HepG2 (cell line): ENCODE measurements at regions not wholly inside any gene's neighbourhood (a gene's known extent, or its start where the extent isn't known, plus 50 kb on each side); places are given as distances from the start of the nearest gene placed in this dataset.

Experiments used
- ATAC-seq: fragments of 200-7000 bp; cut with Tn5 transposase; 3 replicates; pipeline ENCODE4 v1.9.1; 2020; ENCODE audit warnings: mild to moderate bottlenecking, moderate library complexity
- BruUV-seq: library from RNA; stranded (reverse); fragments of 400-500 nt; replicated peaks from 2 replicates; lab custom pipeline; 2021; lab: Mats Ljungman, UMichigan
- CTCF ChIA-PET: fragments of 300-600 bp; formaldehyde crosslinking; extraction: SDS; loops from one replicate; lab custom pipeline; 2021; ENCODE audit warnings: low total read pairs, inconsistent platforms, low intra/inter-chr PET ratio; lab: Yijun Ruan, JAX
- POLR2A ChIA-PET: fragments of 350-600 bp; sonication (Branson Sonifier 250); formaldehyde crosslinking; loops from one replicate; lab custom pipeline; 2020; ENCODE audit warnings: antibody characterized with exemption, inconsistent platforms; lab: Yijun Ruan, JAX
- DNase-seq: peaks from one replicate; pipeline ENCODE4 v3.0.0-alpha.2; 2015; ENCODE audit warnings: low spot score
- FAIRE-seq: peaks from 3 replicates; lab custom pipeline; 2011; peaks lifted over from hg19 to GRCh38; lab: Jason Lieb, UNC
- H2AFZ ChIP-seq: one replicate; pipeline ENCODE4 v1.6.1; 2011; ENCODE audit warnings: low read length, inconsistent platforms
- H3K27ac ChIP-seq: fragments of 300-600 bp; 3 replicates; pipeline ENCODE4 v1.8.0; 2011; ENCODE audit warnings: mixed run types, mild to moderate bottlenecking, mixed read lengths, low read length, inconsistent platforms; ENCODE audit not compliant: insufficient read depth; ENCODE audit errors: extremely low read length
- H3K27me3 ChIP-seq, 2 experiments: fragments of 200-600 bp in 1 of 2; 2 replicates in 1 of 2; 3 replicates in 1 of 2; pipeline versions ENCODE4 v1.6.0 to v1.8.0; 2011; ENCODE audit warnings: low read length in 2 of 2, mild to moderate bottlenecking in 2 of 2, moderate library complexity in 2 of 2, inconsistent platforms in 1 of 2; ENCODE audit not compliant: insufficient read depth in 2 of 2, control insufficient read depth in 1 of 2
- H3K36me3 ChIP-seq, 2 experiments: fragments of 200-600 bp in 1 of 2; replicated peaks in 1 of 2; 2 replicates in 1 of 2; 3 replicates in 1 of 2; pipeline versions ENCODE4 v1.5.1 to v1.8.0; 2011; ENCODE audit warnings: low read length in 2 of 2, inconsistent platforms in 1 of 2; ENCODE audit not compliant: insufficient read depth in 2 of 2, control insufficient read depth in 1 of 2
- H3K4me1 ChIP-seq: 2 replicates; pipeline ENCODE4 v1.5.1; 2012; ENCODE audit warnings: low read length, inconsistent platforms; ENCODE audit not compliant: insufficient read depth
- H3K4me2 ChIP-seq: 2 replicates; pipeline ENCODE4 v1.6.0; 2011; ENCODE audit warnings: low read depth, low read length, inconsistent platforms
- H3K4me3 ChIP-seq, 3 experiments: fragments of 200-600 bp in 1 of 3; sonication (generic), shearing (Covaris generic) in 1 of 3; replicated peaks in 1 of 3; 2 replicates each; pipeline ENCODE4 v1.5.1; 2011 to 2016; ENCODE audit warnings: low read length in 3 of 3, inconsistent platforms in 2 of 3, low read depth in 2 of 3, mild to moderate bottlenecking in 2 of 3, control low read depth in 1 of 3, mixed read lengths in 1 of 3; ENCODE audit not compliant: insufficient read depth in 1 of 3
- H3K79me2 ChIP-seq: one replicate; pipeline ENCODE4 v1.6.1; 2011; ENCODE audit warnings: low read length, inconsistent platforms; ENCODE audit not compliant: insufficient read depth
- H3K9ac ChIP-seq: 2 replicates; pipeline ENCODE4 v1.6.0; 2011; ENCODE audit warnings: mild to moderate bottlenecking, low read depth, low read length, inconsistent platforms; ENCODE audit not compliant: insufficient read depth
- H3K9me3 ChIP-seq: 2 replicates; pipeline ENCODE4 v1.5.1; 2012; ENCODE audit warnings: mild to moderate bottlenecking, low read length
- H4K20me1 ChIP-seq: 2 replicates; pipeline ENCODE4 v1.6.0; 2011; ENCODE audit warnings: inconsistent platforms, mild to moderate bottlenecking, low read length, moderate library complexity; ENCODE audit not compliant: insufficient read depth
- LBX2 ChIP-seq: sonication (generic); formaldehyde crosslinking; IDR thresholded peaks from 2 replicates; pipeline ENCODE4 v1.5.0; 2020; ENCODE audit warnings: missing genetic modification reagents, mild to moderate bottlenecking, borderline replicate concordance
- MXD1 ChIP-seq: sonication (generic); formaldehyde crosslinking; IDR thresholded peaks from 2 replicates; pipeline ENCODE4 v1.4.0; 2020; ENCODE audit warnings: mild to moderate bottlenecking, missing genetic modification reagents
- NR1H2 ChIP-seq: sonication (generic); formaldehyde crosslinking; IDR thresholded peaks from 2 replicates; pipeline ENCODE4 v1.8.1; 2022; ENCODE audit warnings: low read depth, missing genetic modification reagents, borderline replicate concordance
- WGBS: methylation state at CpG from one replicate; pipeline ENCODE4 v1.1.6; 2017; ENCODE audit warnings: low lambda C conversion rate; 5-methylcytosine and 5-hydroxymethylcytosine counted together
- in situ Hi-C: cut with HindIII; loops from 2 replicates; pipeline ENCODE4 v1.10.0; 2017; ENCODE audit warnings: low pct_unique_long_range_greater_than_20kb; ENCODE audit not compliant: extremely low pct_ligation_motif_present
- intact Hi-C: fragments of 100-400 bp; cut with micrococcal nuclease; formaldehyde crosslinking; loops from one replicate; pipeline ENCODE4 v1.10.0; 2022; ENCODE audit not compliant: unreplicated experiment

GRCh38 chr2:185919155-185919554 is 180.6 kb downstream of the FSIP2 start:
- in situ Hi-C loops (no loop called here), intact Hi-C loops (no loop called here)
- Histone ChIP-seq H2AFZ (no peak overlapping the region), H3K79me2 (no peaks in the 10 kb centered on the region), H3K4me2 (no peak overlapping the region), H3K36me3 (no peaks in the 10 kb centered on the region), H3K27me3 (no peaks in the 10 kb centered on the region), H3K9me3 (no peaks in the 10 kb centered on the region), H3K4me1 (no peaks in the 10 kb centered on the region), H3K27ac (no peak overlapping the region), H4K20me1 (no peaks in the 10 kb centered on the region; the same call in 1 of the 2 replicates)
- ATAC-seq (no peak), DNase-seq (no peak), FAIRE-seq (peak; percentile 28)
- 20% methylated on average over 1 of the region's 1 CpG for WGBS
- ChIA-PET POLR2A (no interaction called here), CTCF (no interaction called here)
- BruUV-seq = no TSS peak
- TF ChIP-seq MXD1 (CRISPR knock-in tag) (no peak), NR1H2 (CRISPR knock-in tag) (no peak)
- TF ChIP-seq, all 625 proteins: peak for 0
- no peak overlapping the region for H3K9ac ChIP-seq
- H3K4me3 ChIP-seq = no peak overlapping the region

GRCh38 chr2:185921048-185921756 is 182.6 kb downstream of the FSIP2 start:
- ATAC-seq (no peak), FAIRE-seq (no peak), DNase-seq (no peak)
- CTCF ChIA-PET = no interaction called here
- no TSS peak for BruUV-seq
- Histone ChIP-seq H3K4me1 (no peaks in the 10 kb centered on the region), H3K36me3 (no peaks in the 10 kb centered on the region), H3K4me3 (no peak overlapping the region), H3K4me2 (no peak overlapping the region), H3K27me3 (no peaks in the 10 kb centered on the region), H3K9ac (no peak overlapping the region), H3K9me3 (no peaks in the 10 kb centered on the region), H3K27ac (no peak overlapping the region)
- POLR2A ChIA-PET = no interaction called here
- WGBS = 96% methylated on average over 3 of the region's 3 CpGs
- intact Hi-C loops = no loop called here
- TF ChIP-seq LBX2 = no peak
- TF ChIP-seq, all 625 proteins: peak for 0
- H2AFZ ChIP-seq = no peak overlapping the region
- H3K79me2 ChIP-seq = no peaks in the 10 kb centered on the region
- H4K20me1 ChIP-seq = no peaks in the 10 kb centered on the region; the same call in 1 of the 2 replicates
- in situ Hi-C loops = no loop called here
